GM21360 (cell line): ENCODE measurements at regions not wholly inside any gene's neighbourhood (a gene's known extent, or its start where the extent isn't known, plus 50 kb on each side); places are given as distances from the start of the nearest gene placed in this dataset.

Source experiments
- ATAC-seq: cut with Tn5 transposase; IDR thresholded peaks from one replicate; pipeline ENCODE4 v1.9.1; 2021; ENCODE audit warnings: mild to moderate bottlenecking, moderate library complexity; ENCODE audit not compliant: unreplicated experiment

DNA sequence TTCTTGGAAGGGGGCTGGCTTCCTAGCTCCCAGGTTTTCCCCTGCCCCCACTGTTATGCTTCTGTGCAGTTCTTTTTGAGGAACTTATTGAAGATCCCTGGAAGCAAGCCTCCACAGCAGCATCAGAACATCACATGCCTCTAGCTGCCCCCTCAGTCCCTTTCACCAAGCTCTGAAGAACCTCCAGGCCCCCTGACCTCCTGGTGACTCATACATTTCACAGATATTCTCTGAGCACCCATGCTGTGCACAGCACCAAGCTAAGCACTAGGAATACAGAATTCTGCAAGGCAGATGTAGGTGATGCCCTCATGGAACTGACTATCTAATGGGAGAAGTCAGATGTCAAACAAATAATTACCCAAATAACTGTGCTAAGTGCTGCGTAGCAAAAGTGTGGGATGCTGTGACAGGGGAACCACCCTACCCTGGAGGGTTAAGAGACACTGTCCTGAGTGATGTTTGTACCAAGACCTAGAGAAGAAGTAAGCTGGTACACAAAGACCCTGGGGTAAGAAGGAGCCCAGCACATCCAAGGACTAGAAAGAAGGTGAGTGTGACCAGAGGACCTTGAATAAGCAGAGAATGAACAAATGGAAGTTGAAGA, 213.7 kb upstream of the NR4A3 start:
- ATAC-seq: no peak

DNA sequence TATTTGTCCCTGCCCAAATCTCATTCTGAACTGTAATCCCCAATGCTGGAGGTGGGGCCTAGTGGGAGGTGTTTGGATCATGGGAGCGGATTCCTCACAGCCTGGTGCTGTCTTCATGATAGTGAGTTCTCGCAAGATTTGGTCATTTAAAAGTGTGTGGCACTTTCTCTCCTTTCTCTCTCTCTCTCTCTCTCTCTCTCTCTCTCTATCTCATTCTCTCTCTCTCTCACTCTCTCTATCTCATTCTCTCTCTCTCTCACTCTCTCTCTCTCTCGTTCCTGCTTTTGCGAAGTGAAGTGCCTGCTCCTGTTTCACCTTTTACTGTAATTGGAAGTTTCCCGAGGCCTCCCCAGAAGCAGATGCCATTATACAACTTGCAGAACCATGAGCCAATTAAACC, 207.3 kb upstream of the NR4A3 start:
- no peak for ATAC-seq

GRCh38 chr9:99621040-99621439, 200.6 kb upstream of the NR4A3 start:
- no peak for ATAC-seq

DNA sequence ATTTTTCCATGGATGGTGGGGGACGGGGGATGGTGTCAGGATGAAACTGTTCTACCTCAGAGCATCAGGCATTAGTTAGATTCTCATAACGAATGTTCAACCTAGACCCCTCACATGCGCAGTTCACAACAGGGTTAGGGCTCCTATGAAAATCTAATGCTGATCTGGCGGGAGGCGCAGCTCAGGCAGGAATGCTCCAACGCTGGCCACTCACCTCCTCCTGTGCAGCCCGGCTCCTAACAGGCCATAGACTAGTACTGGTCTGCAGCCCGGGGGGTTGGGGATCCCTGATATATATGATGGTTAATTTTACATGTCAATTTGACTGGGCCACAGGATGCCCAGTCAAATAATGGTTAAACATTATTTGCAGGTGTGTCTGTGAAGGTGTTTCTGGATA, 199.0 kb upstream of the NR4A3 start:
- ATAC-seq: no peak

- ATAC-seq: no peak
These were observed 197.8 kb upstream of the NR4A3 start for GRCh38 chr9:99623780-99624364.

GRCh38 chr9:99624499-99625233, 197.0 kb upstream of the NR4A3 start:
- ATAC-seq: no peak

- no peak for ATAC-seq
These were observed 195.3 kb upstream of the NR4A3 start for GRCh38 chr9:99626426-99626825.

DNA sequence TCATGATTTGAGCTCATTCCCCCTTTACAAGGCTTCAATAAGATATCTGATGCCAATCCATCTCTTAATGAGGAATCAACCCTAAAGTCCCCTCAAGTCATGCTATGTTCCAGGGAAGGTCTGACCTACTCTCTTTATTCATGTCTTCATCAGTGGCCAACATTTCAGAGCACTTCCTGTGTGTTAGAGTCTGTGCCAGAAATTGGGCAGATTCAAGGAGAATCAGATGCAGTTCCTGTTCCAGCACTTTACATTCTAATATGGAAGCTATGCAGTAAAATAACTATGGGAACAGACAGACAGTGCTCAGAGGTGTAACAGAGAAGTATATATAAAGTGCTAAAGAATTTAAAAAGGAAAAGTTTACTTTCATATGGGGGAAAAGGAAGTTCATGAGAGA, 193.4 kb upstream of the NR4A3 start:
- no peak for ATAC-seq

- ATAC-seq: no peak
These were observed 192.7 kb upstream of the NR4A3 start for GRCh38 chr9:99628849-99629620.

DNA sequence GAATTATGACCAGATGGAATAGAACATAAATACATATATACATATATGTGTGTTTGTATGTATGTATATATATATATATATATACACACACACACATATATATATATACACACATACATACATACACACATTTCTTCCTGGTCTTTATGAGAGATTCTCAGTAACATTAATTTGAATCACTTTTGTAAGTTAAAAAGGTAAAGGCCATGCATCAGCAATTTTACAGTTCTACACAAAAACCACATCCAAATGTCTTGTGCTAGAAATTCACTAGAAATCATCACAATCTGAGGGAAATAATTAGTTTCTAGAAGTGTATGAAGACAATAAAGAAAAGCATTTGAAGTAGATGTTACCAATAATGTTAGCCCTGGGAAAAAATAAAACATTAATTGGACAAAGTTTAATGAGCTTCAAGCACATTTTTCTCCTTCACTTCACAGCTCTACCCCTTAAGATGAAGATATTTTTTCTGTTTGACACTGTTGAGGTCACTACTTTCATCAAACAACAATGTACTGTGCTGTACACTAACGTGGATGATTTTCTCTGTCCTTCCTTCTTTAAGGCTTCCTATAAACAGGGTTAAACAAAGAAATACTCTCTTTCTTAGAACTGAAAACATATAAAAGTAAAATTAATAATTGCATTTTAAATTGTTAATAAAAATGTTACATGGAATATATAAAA, 189.2 kb upstream of the NR4A3 start:
- no peak for ATAC-seq

DNA sequence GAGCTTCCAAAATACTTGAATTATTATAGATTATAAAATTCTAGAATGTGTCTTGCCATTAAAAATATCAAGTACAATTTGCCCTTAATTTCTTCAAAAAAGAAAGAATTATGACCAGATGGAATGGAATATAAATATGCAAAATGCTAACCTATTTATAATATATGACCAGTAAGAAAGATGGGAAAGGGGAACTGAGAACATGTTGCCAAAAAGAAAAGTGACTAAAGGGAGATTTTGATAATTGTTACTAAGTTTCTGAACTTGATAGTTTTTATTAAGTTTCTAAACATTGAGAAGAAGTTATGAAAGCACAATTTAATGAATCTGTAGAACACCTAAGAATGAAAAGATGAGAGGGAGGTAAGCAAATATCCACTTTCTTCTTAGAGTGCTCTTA, 188.4 kb upstream of the NR4A3 start:
- no peak for ATAC-seq

- ATAC-seq: no peak
These were observed 187.5 kb upstream of the NR4A3 start for GRCh38 chr9:99634186-99634585.

- no peak for ATAC-seq
These were observed 186.7 kb upstream of the NR4A3 start for GRCh38 chr9:99635032-99635431.

GRCh38 chr9:99637641-99638040, 184.0 kb upstream of the NR4A3 start:
- ATAC-seq: no peak

- ATAC-seq: no peak
These were observed 182.7 kb upstream of the NR4A3 start for GRCh38 chr9:99638971-99639370.

- no peak for ATAC-seq
These were observed 174.1 kb upstream of the NR4A3 start for GRCh38 chr9:99647604-99648003.

- ATAC-seq: no peak
These were observed 171.4 kb upstream of the NR4A3 start for GRCh38 chr9:99650187-99650874.

GRCh38 chr9:99660191-99660636, 161.5 kb upstream of the NR4A3 start:
- peak; percentile 94 for ATAC-seq

DNA sequence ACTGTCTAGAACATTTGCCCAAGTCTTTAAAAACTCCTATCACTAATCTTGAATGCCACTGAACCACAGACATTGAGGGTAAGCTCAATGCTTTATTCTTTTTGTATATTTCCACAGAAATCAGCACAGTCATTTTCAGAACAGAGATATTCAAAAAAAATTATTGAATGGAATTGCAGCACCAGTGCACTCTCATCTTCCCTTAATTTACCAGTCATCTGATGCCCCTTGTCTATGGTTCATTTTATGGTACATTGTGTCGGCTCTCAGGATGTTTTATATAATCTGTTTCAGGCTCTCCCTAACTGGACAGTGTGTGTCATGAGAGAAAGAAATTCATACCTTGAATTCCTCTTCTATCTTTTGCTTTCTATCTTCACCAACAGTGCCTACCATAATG, 158.4 kb upstream of the NR4A3 start:
- no peak for ATAC-seq

GRCh38 chr9:99663856-99664255, 157.8 kb upstream of the NR4A3 start:
- ATAC-seq: no peak
